Ovary (tissue), 3 donors: ENCODE measurements at regions not wholly inside any gene's neighbourhood (a gene's known extent, or its start where the extent isn't known, plus 50 kb on each side); places are given as distances from the start of the nearest gene placed in this dataset.

Experiments
- EP300 ChIP-seq: sonication (generic); formaldehyde crosslinking; IDR thresholded peaks from one replicate; pipeline ENCODE4 v1.6.1; 2017; ENCODE audit warnings: antibody characterized with exemption
- POLR2A ChIP-seq: fragments of 450-650 bp; IDR thresholded peaks from one replicate; pipeline ENCODE4 v1.6.1; 2017; ENCODE audit warnings: antibody characterized with exemption, mild to moderate bottlenecking, moderate library complexity
- TF ChIP-seq, protein P1 (sequence below), 3 donors: fragments of 450-650 bp in 2 of 3; fragments of 200-600 bp in 1 of 3; IDR thresholded peaks; one replicate each; pipeline versions ENCODE4 v1.5.1 to v1.8.0; 2016 to 2022; ENCODE audit warnings: antibody characterized with exemption in 3 of 3, mild to moderate bottlenecking in 1 of 3
- donor health status: DM: no; HTN: no; CAD: no.

DNA sequence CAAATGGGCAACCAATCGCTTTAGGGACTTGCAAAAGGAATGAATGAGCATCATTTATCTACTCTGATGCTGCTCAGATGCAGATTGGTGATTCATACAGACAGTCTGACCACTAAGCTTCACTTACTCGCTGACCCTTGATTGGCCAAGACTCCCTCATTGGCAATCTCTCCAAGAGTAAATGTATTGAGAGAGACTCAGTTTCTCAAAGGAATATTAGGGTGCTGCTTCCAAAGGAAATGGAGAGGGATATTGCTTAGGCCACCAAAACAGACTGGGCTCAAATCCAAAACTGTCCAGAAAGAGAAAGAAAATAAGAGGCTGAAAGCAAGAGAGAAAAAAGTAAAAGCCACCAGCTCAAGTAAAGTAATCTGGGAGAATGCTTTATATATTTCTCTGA lies 785.2 kb downstream of the GALC start:
- TF ChIP-seq, protein P1, sequence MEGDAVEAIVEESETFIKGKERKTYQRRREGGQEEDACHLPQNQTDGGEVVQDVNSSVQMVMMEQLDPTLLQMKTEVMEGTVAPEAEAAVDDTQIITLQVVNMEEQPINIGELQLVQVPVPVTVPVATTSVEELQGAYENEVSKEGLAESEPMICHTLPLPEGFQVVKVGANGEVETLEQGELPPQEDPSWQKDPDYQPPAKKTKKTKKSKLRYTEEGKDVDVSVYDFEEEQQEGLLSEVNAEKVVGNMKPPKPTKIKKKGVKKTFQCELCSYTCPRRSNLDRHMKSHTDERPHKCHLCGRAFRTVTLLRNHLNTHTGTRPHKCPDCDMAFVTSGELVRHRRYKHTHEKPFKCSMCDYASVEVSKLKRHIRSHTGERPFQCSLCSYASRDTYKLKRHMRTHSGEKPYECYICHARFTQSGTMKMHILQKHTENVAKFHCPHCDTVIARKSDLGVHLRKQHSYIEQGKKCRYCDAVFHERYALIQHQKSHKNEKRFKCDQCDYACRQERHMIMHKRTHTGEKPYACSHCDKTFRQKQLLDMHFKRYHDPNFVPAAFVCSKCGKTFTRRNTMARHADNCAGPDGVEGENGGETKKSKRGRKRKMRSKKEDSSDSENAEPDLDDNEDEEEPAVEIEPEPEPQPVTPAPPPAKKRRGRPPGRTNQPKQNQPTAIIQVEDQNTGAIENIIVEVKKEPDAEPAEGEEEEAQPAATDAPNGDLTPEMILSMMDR (IDR thresholded peaks at IDR 0.05) = no peak
- TF ChIP-seq POLR2A (no peak), EP300 (no peak)
